Right cardiac atrium (tissue), 5 donors: ENCODE measurements at regions not wholly inside any gene's neighbourhood (a gene's known extent, or its start where the extent isn't known, plus 50 kb on each side); places are given as distances from the start of the nearest gene placed in this dataset.
A peak's percentile ranks its signal among the peaks of the same experiment; 100 is the strongest.
"Not testable (repeated sequence)": the region's sequence is repeated elsewhere in the genome, so short reads cannot be mapped to it uniquely, and the experiment has no call there.

Experiments used
- ATAC-seq, 2 donors: fragments of 200-7000 bp; cut with Tn5 transposase; one replicate each; pipeline versions ENCODE4 v1.8.0 to v1.9.1; 2020; ENCODE audit warnings: moderate library complexity in 2 of 2, mild to moderate bottlenecking in 1 of 2
- DNase-seq, 3 donors: peaks; one replicate each; pipeline ENCODE4 v3.0.0-alpha.2; 2020
- H3K27ac ChIP-seq: one replicate; pipeline ENCODE4 v1.5.1; 2013; ENCODE audit warnings: mild to moderate bottlenecking, low read length, control low read depth, moderate library complexity
- H3K27me3 ChIP-seq: one replicate; pipeline ENCODE4 v1.6.1; 2013; ENCODE audit not compliant: control insufficient read depth, insufficient read depth
- H3K4me1 ChIP-seq: one replicate; pipeline ENCODE4 v1.6.1; 2013; ENCODE audit warnings: low read length; ENCODE audit not compliant: control insufficient read depth, insufficient read depth
- H3K4me3 ChIP-seq: one replicate; pipeline ENCODE4 v1.5.1; 2013; ENCODE audit warnings: low read length, control low read depth
- H3K9me3 ChIP-seq: one replicate; pipeline ENCODE4 v1.6.1; 2013; ENCODE audit warnings: low read length; ENCODE audit not compliant: control insufficient read depth
- WGBS: extraction: QIAGEN DNeasy Blood & Tissue Kit; methylation state at CpG from one replicate; pipeline ENCODE4 v1.1.7; 2013; 5-methylcytosine and 5-hydroxymethylcytosine counted together
- intact Hi-C, 4 donors: fragments of 100-400 bp; cut with DNase I; formaldehyde crosslinking; loops; one replicate each; pipeline versions ENCODE4 v1.11.0 to v1.14.0; 2022 to 2023
- donor health status: healthy with polysubstance abuse.
- donor health status: DM: no; HTN: yes; CAD: no.
- donor health status: DM: no; HTN: no; CAD: no.
- donor health status: DM: no; HTN: yes; CAD: no; lungs with severe emphysema.
- donor health status: DM: yes; HTN: yes; CAD: no.

DNA sequence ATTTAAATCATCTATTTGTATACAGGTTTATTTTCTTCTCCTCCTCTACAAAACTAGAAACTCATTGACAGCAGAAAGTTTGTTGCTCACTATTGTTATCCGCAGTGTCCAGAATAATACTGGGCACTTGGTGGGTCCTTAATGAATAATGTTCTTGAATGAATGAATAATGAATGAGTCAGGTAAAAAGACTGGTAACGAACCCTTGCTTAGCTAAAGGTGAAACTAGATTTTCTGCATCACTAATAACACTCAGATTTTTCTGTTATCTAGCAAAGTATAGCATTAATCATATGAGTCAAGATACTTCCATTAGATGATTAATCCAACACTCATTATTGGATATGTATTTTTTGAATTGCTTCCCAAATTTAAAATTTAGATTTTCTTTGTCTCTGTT, 953.2 kb downstream of the SORCS3 start:
- intact Hi-C loops, result no loop called here
- no peaks in the 10 kb centered on the region for H3K9me3 ChIP-seq
- WGBS, result 79% methylated on average over 2 of the region's 2 CpGs
- no peak overlapping the region for H3K27ac ChIP-seq
- no peak for DNase-seq
- H3K4me3 ChIP-seq, result no peak overlapping the region
- no peaks in the 10 kb centered on the region for H3K4me1 ChIP-seq
- H3K27me3 ChIP-seq, result no peaks in the 10 kb centered on the region
- no peak for ATAC-seq

DNA sequence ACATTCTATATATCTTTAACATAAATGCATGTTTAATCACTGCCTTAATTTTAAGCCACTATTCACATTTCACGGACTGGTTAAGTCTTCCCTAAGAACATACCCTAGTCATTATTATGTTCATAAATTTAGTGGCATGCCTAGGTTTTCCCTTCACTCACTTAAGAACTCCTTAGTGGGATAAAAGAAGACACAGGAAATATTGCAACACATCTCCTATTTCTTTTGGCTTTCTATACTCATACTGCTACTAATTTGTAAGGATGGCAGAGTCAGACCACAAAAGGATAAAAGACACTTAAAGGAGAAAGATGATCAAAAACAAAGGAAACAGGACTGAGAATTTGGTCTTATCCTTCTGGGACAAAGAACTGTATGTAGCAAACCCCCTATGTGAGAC, 951.4 kb downstream of the SORCS3 start:
- intact Hi-C loops, result no loop called here
- WGBS, result 86% methylated on average over 1 of the region's 1 CpG
- no peak for DNase-seq
- H3K9me3 ChIP-seq, result no peaks in the 10 kb centered on the region
- no peaks in the 10 kb centered on the region for H3K27me3 ChIP-seq
- H3K4me3 ChIP-seq, result no peak overlapping the region
- H3K27ac ChIP-seq, result no peak overlapping the region
- no peak for ATAC-seq
- no peaks in the 10 kb centered on the region for H3K4me1 ChIP-seq

DNA sequence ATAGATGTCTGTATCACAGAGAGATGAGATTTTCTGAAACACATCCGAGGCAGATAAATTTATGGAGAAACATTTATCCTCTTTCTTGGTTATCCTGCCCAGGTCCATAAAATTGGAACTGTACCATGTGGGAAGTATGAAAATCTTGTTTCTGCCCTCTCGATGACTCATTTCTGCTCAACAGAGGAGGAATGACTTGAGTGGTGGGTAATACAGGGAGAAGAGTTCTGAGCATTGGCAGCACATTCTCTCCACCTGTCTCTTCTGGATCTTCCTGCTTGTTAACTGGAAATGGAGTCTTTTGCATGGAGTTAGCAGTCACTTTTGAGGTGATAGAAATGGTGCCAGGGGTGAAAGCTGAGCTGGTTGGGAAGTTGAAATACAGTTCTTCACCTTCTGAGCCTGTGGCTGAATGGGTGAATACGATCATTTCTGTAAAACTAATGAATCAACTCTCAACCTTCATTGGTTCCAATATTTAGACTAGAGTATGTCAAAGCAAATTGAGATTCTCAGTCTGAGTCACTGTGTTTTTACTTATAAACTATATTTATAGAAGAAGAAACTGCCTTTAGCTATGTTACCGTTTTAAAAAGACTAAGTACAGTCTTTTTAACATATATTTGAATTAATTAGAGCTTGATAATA, 945.5 kb downstream of the SORCS3 start:
- no peak for DNase-seq
- no peaks in the 10 kb centered on the region for H3K27me3 ChIP-seq
- no peaks in the 10 kb centered on the region for H3K4me1 ChIP-seq
- H3K9me3 ChIP-seq, result no peaks in the 10 kb centered on the region
- no peak for ATAC-seq
- WGBS, result 72% methylated on average over 4 of the region's 4 CpGs
- intact Hi-C loops, result no loop called here
- H3K27ac ChIP-seq, result no peak overlapping the region
- no peak overlapping the region for H3K4me3 ChIP-seq

DNA sequence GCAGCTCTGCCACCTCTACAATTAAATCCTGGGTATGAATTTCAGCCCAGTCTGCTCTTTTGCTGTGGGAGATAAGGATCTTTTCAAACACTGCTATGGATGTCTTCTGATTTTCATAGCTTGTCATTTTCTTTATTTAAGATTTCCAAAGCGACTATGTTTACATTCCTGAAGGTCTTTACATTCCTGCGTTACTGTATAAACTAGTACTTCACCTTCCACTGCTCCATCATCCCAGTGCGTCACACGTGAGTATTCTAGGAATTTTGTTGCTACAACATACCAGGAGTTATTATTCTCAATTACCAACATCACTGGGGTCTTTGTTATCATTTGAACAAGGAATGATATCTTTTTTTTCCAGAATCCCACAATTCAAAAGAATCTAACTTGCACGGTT, 944.7 kb downstream of the SORCS3 start:
- Histone ChIP-seq H3K4me3 (no peak overlapping the region), H3K9me3 (no peaks in the 10 kb centered on the region), H3K27me3 (no peaks in the 10 kb centered on the region), H3K27ac (no peak overlapping the region), H3K4me1 (no peaks in the 10 kb centered on the region)
- intact Hi-C loops, result no loop called here
- 52% methylated on average over 5 of the region's 5 CpGs for WGBS
- no peak for ATAC-seq
- no peak for DNase-seq

DNA sequence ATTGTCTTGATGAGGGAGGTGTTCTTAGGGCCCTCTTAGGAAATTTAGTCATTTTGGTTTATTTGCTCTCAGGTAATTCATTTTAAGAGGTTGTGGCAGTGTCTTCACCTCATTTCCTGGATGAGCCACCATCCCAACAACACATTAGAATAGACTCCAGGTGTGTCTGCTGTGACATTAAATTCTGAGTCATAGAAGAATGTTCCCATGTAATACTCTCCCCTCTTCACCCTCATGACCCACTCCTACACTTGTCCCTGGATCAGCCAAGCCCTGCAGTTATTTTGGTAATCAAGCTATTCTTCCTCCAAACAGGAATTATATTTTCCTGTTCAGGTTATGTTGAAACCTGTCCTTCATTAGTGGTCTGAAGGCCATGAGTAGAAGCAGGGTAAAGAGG, 944.1 kb downstream of the SORCS3 start:
- no peaks in the 10 kb centered on the region for H3K27me3 ChIP-seq
- no peak for ATAC-seq
- no peaks in the 10 kb centered on the region for H3K9me3 ChIP-seq
- H3K27ac ChIP-seq, result no peak overlapping the region
- H3K4me1 ChIP-seq, result no peaks in the 10 kb centered on the region
- intact Hi-C loops, result no loop called here
- no peak for DNase-seq
- no peak overlapping the region for H3K4me3 ChIP-seq

DNA sequence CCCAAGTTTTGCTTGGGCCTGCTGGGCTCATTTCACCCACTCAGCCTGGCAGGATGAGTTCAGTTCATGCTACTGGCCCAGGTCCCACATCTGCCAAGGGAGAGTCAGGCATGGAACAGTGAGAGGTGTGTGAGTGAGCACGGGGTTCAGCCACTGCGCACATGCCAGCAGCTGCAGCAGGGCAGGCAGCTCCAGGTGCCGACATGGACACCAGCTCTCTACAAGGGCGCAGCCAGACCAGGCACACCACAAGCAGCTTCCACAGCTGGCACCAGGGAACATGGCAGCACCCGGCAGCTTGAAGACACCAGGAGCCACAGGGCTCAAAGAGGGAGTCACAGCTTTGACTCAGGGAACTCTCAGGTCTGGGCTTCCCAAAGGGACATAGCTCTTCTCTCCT, 938.0 kb downstream of the SORCS3 start:
- Histone ChIP-seq H3K4me3 (no peak overlapping the region), H3K9me3 (no peaks in the 10 kb centered on the region), H3K4me1 (no peaks in the 10 kb centered on the region), H3K27me3 (no peaks in the 10 kb centered on the region), H3K27ac (no peak overlapping the region)
- WGBS, result 82% methylated on average over 5 of the region's 5 CpGs
- DNase-seq, result peak in 2 of 3 donors; percentile 21 to 24
- intact Hi-C loops, result no loop called here
- ATAC-seq, result peak in 1 of 2 donors; percentile 47

GRCh38 chr10:105577865-105578607, 936.9 kb downstream of the SORCS3 start:
- 43% methylated on average over 4 of the region's 4 CpGs for WGBS
- intact Hi-C loops, result no loop called here
- peak in 1 of 2 donors; percentile 74 for ATAC-seq

GRCh38 chr10:105559333-105560097, 918.4 kb downstream of the SORCS3 start:
- Histone ChIP-seq H3K9me3 (no peaks in the 10 kb centered on the region), H3K4me1 (no peaks in the 10 kb centered on the region), H3K27me3 (no peaks in the 10 kb centered on the region), H3K4me3 (no peak overlapping the region), H3K27ac (no peak overlapping the region)
- DNase-seq (no peak), ATAC-seq (no peak)
- intact Hi-C loops, result no loop called here
- 62% methylated on average over 4 of the region's 4 CpGs for WGBS

More at GRCh38 chr10:105577865-105578607, 936.9 kb downstream of the SORCS3 start:
- Histone ChIP-seq H3K27ac (no peak overlapping the region), H3K27me3 (no peaks in the 10 kb centered on the region), H3K9me3 (no peaks in the 10 kb centered on the region), H3K4me3 (no peak overlapping the region), H3K4me1 (no peaks in the 10 kb centered on the region)
- no peak for DNase-seq

GRCh38 chr10:105550453-105550852, 909.4 kb downstream of the SORCS3 start:
- 79% methylated on average over 13 of the region's 13 CpGs for WGBS
- ATAC-seq, intact Hi-C loops, H3K27me3 ChIP-seq, H3K4me1 ChIP-seq, H3K27ac ChIP-seq, DNase-seq, H3K9me3 ChIP-seq, H3K4me3 ChIP-seq: not testable (repeated sequence)

DNA sequence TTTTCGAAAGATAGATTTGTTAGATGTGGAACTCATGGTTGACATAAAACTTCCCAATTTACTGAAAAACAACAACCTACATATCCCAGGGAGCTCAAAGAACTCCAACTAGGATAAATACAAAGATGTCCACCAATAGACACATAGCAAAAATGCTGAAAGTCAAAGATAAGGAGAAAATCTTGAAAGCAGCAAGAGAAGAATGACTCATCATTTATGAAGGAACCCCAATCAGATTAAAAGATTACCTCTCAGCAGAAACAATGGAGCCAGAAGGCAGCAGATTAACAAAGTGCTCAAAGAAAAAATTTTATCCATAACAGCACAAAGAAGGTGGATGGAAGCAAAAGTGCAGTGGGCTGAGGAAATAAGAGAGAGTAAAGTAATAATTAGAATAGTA, 908.6 kb downstream of the SORCS3 start:
- intact Hi-C loops, result no loop called here
- no peak for ATAC-seq
- no peaks in the 10 kb centered on the region for H3K27me3 ChIP-seq
- WGBS, result 80% methylated on average over 1 of the region's 1 CpG
- H3K4me1 ChIP-seq, result no peaks in the 10 kb centered on the region
- no peaks in the 10 kb centered on the region for H3K9me3 ChIP-seq
- no peak for DNase-seq
- no peak overlapping the region for H3K4me3 ChIP-seq
- H3K27ac ChIP-seq, result no peak overlapping the region

DNA sequence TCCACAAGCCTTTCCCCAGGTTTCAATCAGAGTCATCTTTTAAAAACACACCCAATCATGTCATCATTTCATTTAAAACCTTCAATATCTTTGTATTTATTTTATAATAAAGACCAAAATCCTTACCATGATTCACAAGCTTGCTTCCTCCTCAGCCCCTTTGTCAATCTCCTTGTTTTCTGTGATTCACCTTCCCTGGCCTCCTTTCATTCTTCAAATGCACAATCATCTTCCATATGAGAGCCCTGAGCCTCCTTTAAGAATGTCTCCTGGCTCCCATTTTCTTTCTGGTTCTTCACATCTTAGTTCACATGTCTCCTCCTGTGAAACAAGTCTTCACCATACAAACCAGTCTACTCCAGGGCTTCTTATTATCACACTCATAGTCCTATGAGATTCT, 904.0 kb downstream of the SORCS3 start:
- intact Hi-C loops, result no loop called here

More for the DNA sequence above, 904.0 kb downstream of the SORCS3 start:
- ATAC-seq, result no peak
- no peaks in the 10 kb centered on the region for H3K27me3 ChIP-seq
- H3K27ac ChIP-seq, result no peak overlapping the region
- DNase-seq, result no peak
- no peak overlapping the region for H3K4me3 ChIP-seq
- no peaks in the 10 kb centered on the region for H3K9me3 ChIP-seq
- no peaks in the 10 kb centered on the region for H3K4me1 ChIP-seq
